Hepatocyte (in vitro differentiated cells): ENCODE measurements at regions not wholly inside any gene's neighbourhood (a gene's known extent, or its start where the extent isn't known, plus 50 kb on each side); places are given as distances from the start of the nearest gene placed in this dataset.

Experiments used
- DNase-seq: peaks from one replicate; pipeline ENCODE4 v3.0.0-alpha.2; 2016; ENCODE audit warnings: low spot score
- H2AFZ ChIP-seq: fragments of 200-600 bp; sonication (generic); 2 replicates; pipeline ENCODE4 v1.6.0; 2016; ENCODE audit warnings: antibody characterized with exemption, mild to moderate bottlenecking
- H3K27ac ChIP-seq: fragments of 200-600 bp; sonication (generic); 2 replicates; pipeline ENCODE4 v1.5.1; 2016; ENCODE audit warnings: mild to moderate bottlenecking
- H3K27me3 ChIP-seq: fragments of 200-600 bp; sonication (generic); 2 replicates; pipeline ENCODE4 v1.6.1; 2016
- H3K36me3 ChIP-seq: fragments of 200-600 bp; sonication (generic); replicated peaks from 2 replicates; pipeline ENCODE4 v1.5.1; 2016; ENCODE audit warnings: low read depth; ENCODE audit not compliant: insufficient read depth
- H3K4me1 ChIP-seq: fragments of 200-600 bp; sonication (generic); 2 replicates; pipeline ENCODE4 v1.5.1; 2016; ENCODE audit warnings: mild to moderate bottlenecking, moderate library complexity; ENCODE audit not compliant: insufficient read depth
- H3K4me2 ChIP-seq: fragments of 200-600 bp; sonication (generic); 2 replicates; pipeline ENCODE4 v1.6.0; 2016
- H3K4me3 ChIP-seq: fragments of 200-600 bp; sonication (generic); 2 replicates; pipeline ENCODE4 v1.5.1; 2016; ENCODE audit warnings: mild to moderate bottlenecking
- H3K79me2 ChIP-seq: fragments of 200-600 bp; sonication (generic); 2 replicates; pipeline ENCODE4 v1.6.0; 2017; ENCODE audit warnings: mild to moderate bottlenecking
- H3K9me2 ChIP-seq: fragments of 200-600 bp; sonication (generic); replicated peaks from 2 replicates; pipeline ENCODE4 v1.6.0; 2017; ENCODE audit warnings: mild to moderate bottlenecking; ENCODE audit not compliant: insufficient read depth
- H3K9me3 ChIP-seq: fragments of 200-600 bp; sonication (generic); 2 replicates; pipeline ENCODE4 v1.5.1; 2016; ENCODE audit warnings: low read depth, mild to moderate bottlenecking
- H4K20me1 ChIP-seq: fragments of 200-600 bp; sonication (generic); 2 replicates; pipeline ENCODE4 v1.6.0; 2016; ENCODE audit warnings: mild to moderate bottlenecking; ENCODE audit not compliant: insufficient read depth, poor library complexity, severe bottlenecking
- CTCF ChIP-seq: fragments of 200-600 bp; sonication (generic); IDR thresholded peaks from 2 replicates; pipeline ENCODE4 v1.5.1; 2016; ENCODE audit warnings: antibody characterized with exemption, mild to moderate bottlenecking; ENCODE audit not compliant: poor library complexity
- EZH2 ChIP-seq: fragments of 200-600 bp; sonication (generic); IDR thresholded peaks from 2 replicates; pipeline ENCODE4 v1.6.1; 2016; ENCODE audit warnings: antibody characterized with exemption, mild to moderate bottlenecking, borderline replicate concordance
- EZH2phosphoT487 ChIP-seq: fragments of 200-600 bp; sonication (generic); IDR thresholded peaks from one replicate; pipeline ENCODE4 v1.6.1; 2018; ENCODE audit warnings: antibody characterized with exemption, mild to moderate bottlenecking, low read depth, moderate library complexity; ENCODE audit not compliant: unreplicated experiment, severe bottlenecking
- WGBS: methylation state at CpG from one replicate; pipeline ENCODE4 v1.1.6; 2016; ENCODE audit warnings: low lambda C conversion rate; ENCODE audit errors: missing lambda C conversion rate; 5-methylcytosine and 5-hydroxymethylcytosine counted together

DNA sequence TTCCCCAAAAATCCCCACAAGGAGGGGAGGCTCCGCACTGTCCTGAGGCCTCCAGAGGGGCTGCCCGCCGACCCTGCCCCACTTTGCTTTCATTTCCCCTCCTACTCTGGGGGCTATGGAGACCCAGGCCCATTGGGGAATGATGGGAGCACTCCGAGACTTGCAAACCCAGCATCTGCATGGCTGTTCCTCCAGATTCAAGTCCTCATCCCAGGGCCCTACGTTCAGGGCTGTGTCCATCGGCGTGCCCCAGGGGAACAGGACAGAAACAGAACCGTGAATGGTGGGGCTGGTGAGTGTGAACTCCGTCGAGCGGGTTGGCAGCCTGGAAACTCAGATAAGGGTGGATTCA lies 116.1 kb upstream of the HDAC4 start:
- no peaks in the 10 kb centered on the region for H3K9me3 ChIP-seq
- peaks cover 4% of the 10 kb centered on the region for H3K4me1 ChIP-seq
- H2AFZ ChIP-seq: no peak overlapping the region
- no peaks in the 10 kb centered on the region for H3K36me3 ChIP-seq
- H3K4me3 ChIP-seq: no peak overlapping the region
- no peaks in the 10 kb centered on the region for H4K20me1 ChIP-seq
- no peak overlapping the region for H3K4me2 ChIP-seq
- no peak for DNase-seq
- H3K27me3 ChIP-seq: no peaks in the 10 kb centered on the region
- H3K27ac ChIP-seq: no peak overlapping the region
- no peak for TF ChIP-seq CTCF
- TF ChIP-seq EZH2phosphoT487: no peak
- TF ChIP-seq EZH2: no peak
- no peaks in the 10 kb centered on the region for H3K79me2 ChIP-seq
- 88% methylated on average over 11 of the region's 11 CpGs for WGBS
- H3K9me2 ChIP-seq: no peaks in the 10 kb centered on the region

- no peaks in the 10 kb centered on the region for H3K9me3 ChIP-seq
- H3K79me2 ChIP-seq: no peaks in the 10 kb centered on the region
- DNase-seq: no peak
- no peak for TF ChIP-seq EZH2
- TF ChIP-seq CTCF: no peak
- TF ChIP-seq EZH2phosphoT487: no peak
- no peak overlapping the region for H2AFZ ChIP-seq
- peaks cover under 1% of the 10 kb centered on the region for H3K4me1 ChIP-seq
- no peak overlapping the region for H3K4me3 ChIP-seq
- H3K27me3 ChIP-seq: no peaks in the 10 kb centered on the region
- no peaks in the 10 kb centered on the region for H3K9me2 ChIP-seq
- H3K36me3 ChIP-seq: no peaks in the 10 kb centered on the region
- H4K20me1 ChIP-seq: no peaks in the 10 kb centered on the region
- no peak overlapping the region for H3K4me2 ChIP-seq
- WGBS: 89% methylated on average over 10 of the region's 13 CpGs
- H3K27ac ChIP-seq: no peak overlapping the region
These were observed 115.6 kb upstream of the HDAC4 start for GRCh38 chr2:239516286-239516953.

DNA sequence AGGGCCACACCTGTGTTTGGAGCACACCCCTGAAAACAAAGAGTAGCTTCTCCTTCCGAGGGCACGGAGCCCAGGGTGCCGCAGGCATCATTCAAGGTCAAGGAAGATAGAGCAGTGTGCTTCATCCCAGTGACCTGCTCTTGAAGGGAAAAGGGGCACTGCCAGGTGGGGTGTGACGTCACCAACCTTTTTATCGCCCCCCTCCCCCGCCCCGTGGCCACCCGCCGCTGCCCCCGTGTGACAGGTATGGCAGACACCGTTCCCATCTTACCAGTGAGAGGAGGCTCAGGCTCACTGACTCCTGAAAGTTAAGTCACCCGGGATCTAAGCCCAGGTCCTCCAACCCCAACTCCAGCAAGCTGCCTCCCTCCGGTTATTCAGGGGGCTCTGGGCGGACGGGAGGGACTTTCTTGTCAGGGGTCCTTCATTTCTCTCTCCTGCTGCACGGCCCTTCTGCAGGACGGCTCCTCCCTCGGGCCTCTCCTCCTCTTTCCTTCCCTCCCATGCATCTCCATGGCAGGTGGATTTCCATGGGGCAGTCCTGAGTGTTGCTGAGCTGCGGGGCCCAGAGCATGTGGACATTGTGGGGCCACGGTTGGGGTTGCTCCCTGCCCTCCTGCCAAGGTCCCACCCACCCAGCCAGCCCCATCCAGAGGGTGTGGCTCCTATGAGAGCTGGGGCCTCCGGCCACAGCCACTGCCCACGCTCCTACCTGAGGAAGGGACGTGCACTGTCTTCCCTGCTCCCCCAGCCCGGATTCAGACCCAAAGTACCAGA lies 114.1 kb upstream of the HDAC4 start:
- Histone ChIP-seq H3K9me2 (no peaks in the 10 kb centered on the region), H3K79me2 (no peaks in the 10 kb centered on the region), H3K9me3 (no peaks in the 10 kb centered on the region), H3K27me3 (no peaks in the 10 kb centered on the region), H3K36me3 (no peaks in the 10 kb centered on the region), H3K4me1 (peaks cover 4% of the 10 kb centered on the region), H4K20me1 (no peaks in the 10 kb centered on the region), H3K27ac (no peak overlapping the region), H3K4me2 (no peak overlapping the region), H2AFZ (no peak overlapping the region), H3K4me3 (no peak overlapping the region)
- WGBS: 81% methylated on average over 20 of the region's 24 CpGs
- DNase-seq: no peak
- TF ChIP-seq EZH2 (no peak), CTCF (no peak), EZH2phosphoT487 (no peak)
